KMS-11 (cell line): ENCODE measurements at regions not wholly inside any gene's neighbourhood (a gene's known extent, or its start where the extent isn't known, plus 50 kb on each side); places are given as distances from the start of the nearest gene placed in this dataset.

ENCODE experiments used
- H2AFZ ChIP-seq: fragments of 200-600 bp; sonication (generic); 2 replicates; pipeline ENCODE4 v1.6.1; 2016; ENCODE audit warnings: antibody characterized with exemption, mixed run types, low read depth
- H3K27ac ChIP-seq: fragments of 200-600 bp; sonication (generic); 2 replicates; pipeline ENCODE4 v1.6.1; 2016; ENCODE audit warnings: mild to moderate bottlenecking, mixed run types
- H3K27me3 ChIP-seq: fragments of 200-600 bp; sonication (generic); 2 replicates; pipeline ENCODE4 v1.6.1; 2017; ENCODE audit warnings: mild to moderate bottlenecking, low read depth, mixed run types, moderate library complexity; ENCODE audit not compliant: insufficient read depth
- H3K36me3 ChIP-seq: fragments of 200-600 bp; sonication (generic); 2 replicates; pipeline ENCODE4 v1.6.1; 2017; ENCODE audit warnings: mild to moderate bottlenecking, mixed run types; ENCODE audit not compliant: insufficient read depth
- H3K4me1 ChIP-seq: fragments of 200-600 bp; sonication (generic); 2 replicates; pipeline ENCODE4 v1.6.1; 2016; ENCODE audit warnings: mild to moderate bottlenecking, low read depth, mixed run types; ENCODE audit not compliant: poor library complexity, severe bottlenecking
- H3K4me2 ChIP-seq: fragments of 200-600 bp; sonication (generic); 2 replicates; pipeline ENCODE4 v1.7.0; 2016; ENCODE audit warnings: mild to moderate bottlenecking, mixed run types
- H3K4me3 ChIP-seq: fragments of 200-600 bp; sonication (generic); IDR thresholded peaks from 2 replicates; pipeline ENCODE4 v1.6.1; 2017; ENCODE audit warnings: low read depth, low read length, mixed read lengths; ENCODE audit not compliant: insufficient read depth
- H3K79me2 ChIP-seq: fragments of 200-600 bp; sonication (generic); 2 replicates; pipeline ENCODE4 v1.6.1; 2016; ENCODE audit warnings: low read depth, mixed run types; ENCODE audit not compliant: insufficient read depth
- H3K9ac ChIP-seq: fragments of 200-600 bp; sonication (generic); 2 replicates; pipeline ENCODE4 v1.6.1; 2016; ENCODE audit warnings: mild to moderate bottlenecking, mixed run types
- H4K20me1 ChIP-seq: fragments of 200-600 bp; sonication (generic); 2 replicates; pipeline ENCODE4 v1.6.1; 2016; ENCODE audit warnings: mild to moderate bottlenecking, mixed run types; ENCODE audit not compliant: insufficient read depth
- CTCF ChIP-seq: fragments of 200-600 bp; sonication (generic); conservative IDR thresholded peaks from 2 replicates; pipeline ENCODE4 v1.6.1; 2017; ENCODE audit warnings: low read depth, mild to moderate bottlenecking, antibody characterized with exemption, low read length, moderate library complexity, mixed read lengths

DNA sequence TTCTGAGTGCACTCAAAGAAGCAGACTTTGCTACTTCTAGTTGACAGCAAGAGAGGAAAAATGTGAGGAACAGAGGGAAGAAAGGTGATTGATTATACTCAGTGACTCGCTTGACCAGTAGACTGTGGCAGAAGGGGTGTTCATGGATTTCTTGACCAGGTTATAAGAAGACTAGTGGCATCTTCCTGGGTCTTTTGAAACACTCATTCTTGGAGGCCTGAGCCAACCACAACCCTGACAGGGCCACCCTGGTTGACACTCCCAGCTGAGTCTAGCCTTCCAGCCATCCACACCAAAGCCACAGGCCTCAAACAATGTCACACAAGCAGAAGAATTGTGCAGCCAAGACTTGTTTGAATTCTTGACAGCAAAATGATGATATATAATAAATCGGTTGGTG is 366.3 kb downstream of the SS18 start:
- Histone ChIP-seq H3K79me2 (no peaks in the 10 kb centered on the region), H3K4me1 (no peaks in the 10 kb centered on the region), H3K9ac (no peak overlapping the region), H3K4me3 (no peak overlapping the region), H3K4me2 (no peak overlapping the region), H3K36me3 (no peaks in the 10 kb centered on the region), H3K27me3 (no peaks in the 10 kb centered on the region), H4K20me1 (no peaks in the 10 kb centered on the region), H3K27ac (no peak overlapping the region), H2AFZ (no peak overlapping the region)
- TF ChIP-seq CTCF: no peak

DNA sequence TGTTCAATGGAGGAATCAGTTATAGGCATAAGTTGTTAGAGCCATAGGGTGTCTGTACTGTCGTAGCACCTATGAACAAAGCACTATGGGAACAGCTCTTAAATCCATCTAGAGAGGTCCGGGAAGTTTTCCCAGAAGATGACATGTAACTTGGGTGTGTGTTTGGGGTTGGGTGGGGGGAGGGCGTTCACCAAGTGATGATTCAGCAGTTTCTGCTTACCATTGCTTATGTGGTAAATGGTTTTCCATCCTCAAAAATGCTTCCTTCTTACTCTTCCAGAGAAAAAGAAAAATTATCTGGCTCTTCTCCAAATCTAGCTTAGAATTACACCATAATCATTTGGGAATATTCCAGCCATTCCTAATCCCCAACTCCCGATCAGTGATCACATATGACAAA is 361.1 kb upstream of the ZNF521 start:
- Histone ChIP-seq H3K27ac (no peak overlapping the region), H3K4me2 (no peak overlapping the region), H3K36me3 (no peaks in the 10 kb centered on the region), H3K4me3 (no peak overlapping the region), H3K27me3 (no peaks in the 10 kb centered on the region), H2AFZ (no peak overlapping the region), H3K4me1 (no peaks in the 10 kb centered on the region), H4K20me1 (no peaks in the 10 kb centered on the region), H3K79me2 (no peaks in the 10 kb centered on the region), H3K9ac (no peak overlapping the region)
- no peak for TF ChIP-seq CTCF

- no peak overlapping the region for H3K4me2 ChIP-seq
Observed at GRCh38 chr18:25710981-25711380, 359.0 kb upstream of the ZNF521 start.

DNA sequence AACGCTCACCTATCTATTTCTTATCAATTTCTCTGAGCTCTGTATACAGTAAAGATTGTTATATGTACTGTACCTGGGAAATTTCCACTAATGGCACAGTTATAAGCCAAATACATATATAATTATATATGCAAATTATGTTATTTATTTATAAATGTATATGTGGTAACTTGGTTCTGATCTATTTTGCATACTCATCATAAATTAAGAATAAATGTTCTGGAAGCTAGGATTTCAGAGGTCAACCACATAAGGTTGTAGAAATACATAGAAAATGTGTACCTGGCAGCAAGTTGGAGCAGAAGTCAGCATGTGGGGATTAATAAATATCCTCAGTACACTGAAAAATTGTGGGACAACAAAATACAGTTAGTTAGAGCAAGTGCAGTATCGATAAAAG is 353.7 kb upstream of the ZNF521 start:
- H3K36me3 ChIP-seq: no peaks in the 10 kb centered on the region
- TF ChIP-seq CTCF: no peak
- H3K79me2 ChIP-seq: no peaks in the 10 kb centered on the region
- no peaks in the 10 kb centered on the region for H4K20me1 ChIP-seq
- no peak overlapping the region for H3K4me3 ChIP-seq
- H3K4me2 ChIP-seq: no peak overlapping the region
- H3K27ac ChIP-seq: no peak overlapping the region
- no peaks in the 10 kb centered on the region for H3K27me3 ChIP-seq
- H2AFZ ChIP-seq: no peak overlapping the region
- H3K9ac ChIP-seq: no peak overlapping the region
- H3K4me1 ChIP-seq: no peaks in the 10 kb centered on the region

More at GRCh38 chr18:25710981-25711380, 359.0 kb upstream of the ZNF521 start:
- Histone ChIP-seq H3K27ac (no peak overlapping the region), H2AFZ (no peak overlapping the region), H3K4me1 (no peaks in the 10 kb centered on the region), H3K36me3 (no peaks in the 10 kb centered on the region), H3K9ac (no peak overlapping the region), H4K20me1 (no peaks in the 10 kb centered on the region), H3K27me3 (no peaks in the 10 kb centered on the region), H3K79me2 (no peaks in the 10 kb centered on the region), H3K4me3 (no peak overlapping the region)
- no peak for TF ChIP-seq CTCF

DNA sequence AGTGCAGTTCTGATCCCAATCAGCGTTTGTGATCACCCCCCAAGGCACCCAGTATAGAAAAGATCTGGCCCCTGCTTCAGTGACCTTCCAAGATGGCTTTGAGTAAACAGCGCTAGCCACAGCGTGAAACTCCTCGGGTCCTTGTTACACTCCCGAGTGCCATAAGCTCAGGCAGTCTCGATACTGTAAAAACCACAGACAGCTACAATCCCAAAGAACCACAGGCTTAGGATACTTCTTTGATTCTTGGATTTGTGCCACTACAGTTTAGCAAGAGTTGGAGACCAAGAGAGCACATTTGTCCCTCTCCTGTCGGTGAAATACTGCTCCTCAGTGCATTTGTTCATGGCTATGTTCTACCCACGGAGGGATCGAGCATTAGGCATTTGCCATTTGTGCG is 352.5 kb upstream of the ZNF521 start:
- Histone ChIP-seq H2AFZ (no peak overlapping the region), H3K27me3 (no peaks in the 10 kb centered on the region), H3K4me3 (no peak overlapping the region)

More for the DNA sequence above, 352.5 kb upstream of the ZNF521 start:
- Histone ChIP-seq H3K4me1 (no peaks in the 10 kb centered on the region), H3K27ac (no peak overlapping the region), H3K4me2 (no peak overlapping the region), H3K79me2 (no peaks in the 10 kb centered on the region), H4K20me1 (no peaks in the 10 kb centered on the region), H3K9ac (no peak overlapping the region), H3K36me3 (no peaks in the 10 kb centered on the region)
- no peak for TF ChIP-seq CTCF
